HepG2 (cell line): ENCODE measurements at regions not wholly inside any gene's neighbourhood (a gene's known extent, or its start where the extent isn't known, plus 50 kb on each side); places are given as distances from the start of the nearest gene placed in this dataset.

Experiments
- ATAC-seq: fragments of 200-7000 bp; cut with Tn5 transposase; 3 replicates; pipeline ENCODE4 v1.9.1; 2020; ENCODE audit warnings: mild to moderate bottlenecking, moderate library complexity
- BruUV-seq: library from RNA; stranded (reverse); fragments of 400-500 nt; replicated peaks from 2 replicates; lab custom pipeline; 2021; lab: Mats Ljungman, UMichigan
- CTCF ChIA-PET: fragments of 300-600 bp; formaldehyde crosslinking; extraction: SDS; loops from one replicate; lab custom pipeline; 2021; ENCODE audit warnings: low total read pairs, inconsistent platforms, low intra/inter-chr PET ratio; lab: Yijun Ruan, JAX
- POLR2A ChIA-PET: fragments of 350-600 bp; sonication (Branson Sonifier 250); formaldehyde crosslinking; loops from one replicate; lab custom pipeline; 2020; ENCODE audit warnings: antibody characterized with exemption, inconsistent platforms; lab: Yijun Ruan, JAX
- DNase-seq: peaks from one replicate; pipeline ENCODE4 v3.0.0-alpha.2; 2015; ENCODE audit warnings: low spot score
- FAIRE-seq: peaks from 3 replicates; lab custom pipeline; 2011; peaks lifted over from hg19 to GRCh38; lab: Jason Lieb, UNC
- H2AFZ ChIP-seq: one replicate; pipeline ENCODE4 v1.6.1; 2011; ENCODE audit warnings: low read length, inconsistent platforms
- H3K27ac ChIP-seq: fragments of 300-600 bp; 3 replicates; pipeline ENCODE4 v1.8.0; 2011; ENCODE audit warnings: mixed run types, mild to moderate bottlenecking, mixed read lengths, low read length, inconsistent platforms; ENCODE audit not compliant: insufficient read depth; ENCODE audit errors: extremely low read length
- H3K27me3 ChIP-seq, 2 experiments: fragments of 200-600 bp in 1 of 2; 2 replicates in 1 of 2; 3 replicates in 1 of 2; pipeline versions ENCODE4 v1.6.0 to v1.8.0; 2011; ENCODE audit warnings: low read length in 2 of 2, mild to moderate bottlenecking in 2 of 2, moderate library complexity in 2 of 2, inconsistent platforms in 1 of 2; ENCODE audit not compliant: insufficient read depth in 2 of 2, control insufficient read depth in 1 of 2
- H3K36me3 ChIP-seq, 2 experiments: fragments of 200-600 bp in 1 of 2; replicated peaks in 1 of 2; 2 replicates in 1 of 2; 3 replicates in 1 of 2; pipeline versions ENCODE4 v1.5.1 to v1.8.0; 2011; ENCODE audit warnings: low read length in 2 of 2, inconsistent platforms in 1 of 2; ENCODE audit not compliant: insufficient read depth in 2 of 2, control insufficient read depth in 1 of 2
- H3K4me1 ChIP-seq: 2 replicates; pipeline ENCODE4 v1.5.1; 2012; ENCODE audit warnings: low read length, inconsistent platforms; ENCODE audit not compliant: insufficient read depth
- H3K4me2 ChIP-seq: 2 replicates; pipeline ENCODE4 v1.6.0; 2011; ENCODE audit warnings: low read depth, low read length, inconsistent platforms
- H3K4me3 ChIP-seq, 3 experiments: fragments of 200-600 bp in 1 of 3; sonication (generic), shearing (Covaris generic) in 1 of 3; replicated peaks in 1 of 3; 2 replicates each; pipeline ENCODE4 v1.5.1; 2011 to 2016; ENCODE audit warnings: low read length in 3 of 3, inconsistent platforms in 2 of 3, low read depth in 2 of 3, mild to moderate bottlenecking in 2 of 3, control low read depth in 1 of 3, mixed read lengths in 1 of 3; ENCODE audit not compliant: insufficient read depth in 1 of 3
- H3K79me2 ChIP-seq: one replicate; pipeline ENCODE4 v1.6.1; 2011; ENCODE audit warnings: low read length, inconsistent platforms; ENCODE audit not compliant: insufficient read depth
- H3K9ac ChIP-seq: 2 replicates; pipeline ENCODE4 v1.6.0; 2011; ENCODE audit warnings: mild to moderate bottlenecking, low read depth, low read length, inconsistent platforms; ENCODE audit not compliant: insufficient read depth
- H3K9me3 ChIP-seq: 2 replicates; pipeline ENCODE4 v1.5.1; 2012; ENCODE audit warnings: mild to moderate bottlenecking, low read length
- H4K20me1 ChIP-seq: 2 replicates; pipeline ENCODE4 v1.6.0; 2011; ENCODE audit warnings: inconsistent platforms, mild to moderate bottlenecking, low read length, moderate library complexity; ENCODE audit not compliant: insufficient read depth
- CREB3 ChIP-seq: sonication (generic); formaldehyde crosslinking; IDR thresholded peaks from 2 replicates; pipeline ENCODE4 v1.5.0; 2020; ENCODE audit warnings: missing genetic modification reagents
- ERF ChIP-seq: IDR thresholded peaks from 2 replicates; pipeline ENCODE4 v1.6.1; 2018; ENCODE audit warnings: missing biosample characterization, missing genetic modification reagents
- FOXJ3 ChIP-seq: sonication (generic); formaldehyde crosslinking; IDR thresholded peaks from 2 replicates; pipeline ENCODE4 v1.4.0; 2020; ENCODE audit warnings: missing genetic modification reagents, mild to moderate bottlenecking, borderline replicate concordance
- HIVEP1 ChIP-seq: sonication (generic); formaldehyde crosslinking; IDR thresholded peaks from 2 replicates; pipeline ENCODE4 v1.4.0; 2020; ENCODE audit warnings: mild to moderate bottlenecking, missing genetic modification reagents
- KAT8 ChIP-seq: IDR thresholded peaks from 2 replicates; pipeline ENCODE4 v1.6.1; 2016; ENCODE audit warnings: missing genetic modification reagents, missing compliant biosample characterization
- MTERF4 ChIP-seq: sonication (generic); formaldehyde crosslinking; IDR thresholded peaks from 2 replicates; pipeline ENCODE4 v1.8.0; 2023; ENCODE audit warnings: mild to moderate bottlenecking, missing genetic modification reagents
- MXD1 ChIP-seq: sonication (generic); formaldehyde crosslinking; IDR thresholded peaks from 2 replicates; pipeline ENCODE4 v1.4.0; 2020; ENCODE audit warnings: mild to moderate bottlenecking, missing genetic modification reagents
- NR2F2 ChIP-seq: IDR thresholded peaks from 2 replicates; pipeline ENCODE4 v1.6.1; 2012; ENCODE audit warnings: low read depth, inconsistent platforms, borderline replicate concordance
- SMC3 ChIP-seq: IDR thresholded peaks from 2 replicates; pipeline ENCODE4 v1.6.1; 2011; ENCODE audit warnings: low read length, improper control_type of control experiment
- SMYD3 ChIP-seq: sonication (generic); formaldehyde crosslinking; IDR thresholded peaks from 2 replicates; pipeline ENCODE4 v1.8.1; 2023; ENCODE audit warnings: mild to moderate bottlenecking, missing genetic modification reagents
- ZBTB8A ChIP-seq: sonication (generic); formaldehyde crosslinking; IDR thresholded peaks from 2 replicates; pipeline ENCODE4 v1.4.0; 2020; ENCODE audit warnings: mild to moderate bottlenecking, low read depth, missing genetic modification reagents, borderline replicate concordance
- ZNF292 ChIP-seq: sonication (generic); formaldehyde crosslinking; IDR thresholded peaks from 2 replicates; pipeline ENCODE4 v1.8.1; 2022; ENCODE audit warnings: mild to moderate bottlenecking, low read depth, missing genetic modification reagents, borderline replicate concordance
- ZNF367 ChIP-seq: sonication (generic); formaldehyde crosslinking; IDR thresholded peaks from 2 replicates; pipeline ENCODE4 v1.4.0; 2020; ENCODE audit warnings: missing genetic modification reagents, borderline replicate concordance
- ZNF740 ChIP-seq: sonication (generic); formaldehyde crosslinking; IDR thresholded peaks from 2 replicates; pipeline ENCODE4 v1.4.0; 2020; ENCODE audit warnings: missing genetic modification reagents
- WGBS: methylation state at CpG from one replicate; pipeline ENCODE4 v1.1.6; 2017; ENCODE audit warnings: low lambda C conversion rate; 5-methylcytosine and 5-hydroxymethylcytosine counted together
- in situ Hi-C: cut with HindIII; loops from 2 replicates; pipeline ENCODE4 v1.10.0; 2017; ENCODE audit warnings: low pct_unique_long_range_greater_than_20kb; ENCODE audit not compliant: extremely low pct_ligation_motif_present
- intact Hi-C: fragments of 100-400 bp; cut with micrococcal nuclease; formaldehyde crosslinking; loops from one replicate; pipeline ENCODE4 v1.10.0; 2022; ENCODE audit not compliant: unreplicated experiment

- Histone ChIP-seq H3K36me3 (no peaks in the 10 kb centered on the region), H2AFZ (no peak overlapping the region), H3K4me2 (no peak overlapping the region), H3K27me3 (no peaks in the 10 kb centered on the region; a peak in 1 of 5 replicates), H3K9me3 (peaks cover 49% of the 10 kb centered on the region), H3K9ac (no peak overlapping the region), H4K20me1 (no peaks in the 10 kb centered on the region), H3K4me3 (no peak overlapping the region), H3K27ac (no peak overlapping the region), H3K4me1 (no peaks in the 10 kb centered on the region), H3K79me2 (no peaks in the 10 kb centered on the region)
- 3% methylated on average over 9 of the region's 9 CpGs for WGBS
- intact Hi-C loops = no loop called here
- ATAC-seq (no peak), FAIRE-seq (no peak), DNase-seq (no peak)
- BruUV-seq = no TSS peak
- ChIA-PET POLR2A (no interaction called here), CTCF (no interaction called here)
- in situ Hi-C loops = no loop called here
- no peak for TF ChIP-seq FOXJ3 (CRISPR knock-in tag)
- TF ChIP-seq MXD1 = no peak
- TF ChIP-seq HIVEP1 = no peak
- no peak for TF ChIP-seq ERF (CRISPR knock-in tag)
- TF ChIP-seq ZNF740 = no peak
- TF ChIP-seq KAT8 = no peak
- TF ChIP-seq ZNF367 (CRISPR knock-in tag) = no peak
- no peak for TF ChIP-seq CREB3 (CRISPR knock-in tag)
- no peak for TF ChIP-seq MTERF4 (CRISPR knock-in tag)
- TF ChIP-seq SMC3 = no peak
- TF ChIP-seq ZBTB8A = no peak
- TF ChIP-seq ZNF292 (CRISPR knock-in tag) = no peak
- TF ChIP-seq NR2F2 = no peak
- no peak for TF ChIP-seq SMYD3 (CRISPR knock-in tag)
Observed at GRCh38 chr5:4212981-4213819, 617.6 kb downstream of the IRX1 start.
